ENCODE measurements at regions not wholly inside any gene's neighbourhood (a gene's known extent, or its start where the extent isn't known, plus 50 kb on each side); places are given as distances from the start of the nearest gene placed in this dataset.

- TF ChIP-seq, protein P1, sequence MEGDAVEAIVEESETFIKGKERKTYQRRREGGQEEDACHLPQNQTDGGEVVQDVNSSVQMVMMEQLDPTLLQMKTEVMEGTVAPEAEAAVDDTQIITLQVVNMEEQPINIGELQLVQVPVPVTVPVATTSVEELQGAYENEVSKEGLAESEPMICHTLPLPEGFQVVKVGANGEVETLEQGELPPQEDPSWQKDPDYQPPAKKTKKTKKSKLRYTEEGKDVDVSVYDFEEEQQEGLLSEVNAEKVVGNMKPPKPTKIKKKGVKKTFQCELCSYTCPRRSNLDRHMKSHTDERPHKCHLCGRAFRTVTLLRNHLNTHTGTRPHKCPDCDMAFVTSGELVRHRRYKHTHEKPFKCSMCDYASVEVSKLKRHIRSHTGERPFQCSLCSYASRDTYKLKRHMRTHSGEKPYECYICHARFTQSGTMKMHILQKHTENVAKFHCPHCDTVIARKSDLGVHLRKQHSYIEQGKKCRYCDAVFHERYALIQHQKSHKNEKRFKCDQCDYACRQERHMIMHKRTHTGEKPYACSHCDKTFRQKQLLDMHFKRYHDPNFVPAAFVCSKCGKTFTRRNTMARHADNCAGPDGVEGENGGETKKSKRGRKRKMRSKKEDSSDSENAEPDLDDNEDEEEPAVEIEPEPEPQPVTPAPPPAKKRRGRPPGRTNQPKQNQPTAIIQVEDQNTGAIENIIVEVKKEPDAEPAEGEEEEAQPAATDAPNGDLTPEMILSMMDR (IDR thresholded peaks at IDR 0.05) = no peak
- H3K27me3 ChIP-seq = peaks cover 0 to 31% (median 21%) of the 10 kb centered on the region in 7 donors
- no peak for DNase-seq
Measured at GRCh38 chr3:135325096-135325495, 530.0 kb downstream of the EPHB1 start.

GRCh38 chr3:135325726-135326235 is 530.7 kb downstream of the EPHB1 start:
- Histone ChIP-seq H3K36me3 (no peaks in the 10 kb centered on the region), H3K27ac (no peak overlapping the region), H3K4me3 (no peak overlapping the region), H3K4me1 (peaks cover 0 to 10% (median 0%) of the 10 kb centered on the region in 9 donors), H3K9me3 (no peaks in the 10 kb centered on the region), H3K27me3 (peaks cover 0 to 31% (median 21%) of the 10 kb centered on the region in 7 donors)
- intact Hi-C loops (cut with DNase I) = no loop called here
- WGBS, 2 donors = 42 to 43% methylated on average over 6 of the region's 6 CpGs
- no peak for ATAC-seq
- DNase-seq = peak in 1 of 2 donors; percentile 28
- TF ChIP-seq, protein P1 (IDR thresholded peaks at IDR 0.05) = no peak

More at GRCh38 chr3:135325096-135325495, 530.0 kb downstream of the EPHB1 start:
- WGBS, 2 donors = 69 to 79% methylated on average over 1 of the region's 1 CpG
- Histone ChIP-seq H3K4me1 (peaks cover 0 to 9% (median 0%) of the 10 kb centered on the region in 9 donors), H3K27ac (no peak overlapping the region), H3K36me3 (no peaks in the 10 kb centered on the region), H3K9me3 (no peaks in the 10 kb centered on the region), H3K4me3 (no peak overlapping the region)
- intact Hi-C loops (cut with DNase I) = no loop called here
- ATAC-seq = no peak

DNA sequence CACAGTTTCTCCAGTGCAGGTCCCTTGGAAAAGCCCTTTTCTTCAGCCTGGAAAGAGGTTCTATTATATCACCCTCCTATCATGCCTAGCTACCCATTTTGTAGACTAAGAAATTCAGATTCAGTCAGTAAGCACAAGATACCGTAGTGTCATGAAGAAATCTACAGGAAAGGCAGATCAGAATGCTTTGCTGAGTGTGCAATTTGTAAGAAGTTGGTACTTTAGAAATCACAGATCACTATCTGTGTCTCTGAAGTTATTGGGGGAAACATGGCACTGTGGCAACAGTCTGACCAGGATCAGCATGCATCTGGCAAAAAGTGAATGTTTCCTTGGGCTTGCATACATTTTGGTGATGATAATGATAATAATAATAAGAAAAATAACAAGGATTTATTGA is 531.8 kb downstream of the EPHB1 start:
- no peaks in the 10 kb centered on the region for H3K9me3 ChIP-seq
- H3K27me3 ChIP-seq = peaks cover 0 to 27% (median 21%) of the 10 kb centered on the region in 7 donors
- intact Hi-C loops (cut with DNase I) = no loop called here
- no peak for DNase-seq
- no peaks in the 10 kb centered on the region for H3K36me3 ChIP-seq
- peaks cover 0 to 10% (median 0%) of the 10 kb centered on the region in 9 donors for H3K4me1 ChIP-seq
- no peak overlapping the region for H3K27ac ChIP-seq
- WGBS, 2 donors = 88 to 95% methylated on average over 1 of the region's 1 CpG
- no peak overlapping the region for H3K4me3 ChIP-seq
- TF ChIP-seq, protein P1 (IDR thresholded peaks at IDR 0.05) = no peak
- no peak for ATAC-seq

DNA sequence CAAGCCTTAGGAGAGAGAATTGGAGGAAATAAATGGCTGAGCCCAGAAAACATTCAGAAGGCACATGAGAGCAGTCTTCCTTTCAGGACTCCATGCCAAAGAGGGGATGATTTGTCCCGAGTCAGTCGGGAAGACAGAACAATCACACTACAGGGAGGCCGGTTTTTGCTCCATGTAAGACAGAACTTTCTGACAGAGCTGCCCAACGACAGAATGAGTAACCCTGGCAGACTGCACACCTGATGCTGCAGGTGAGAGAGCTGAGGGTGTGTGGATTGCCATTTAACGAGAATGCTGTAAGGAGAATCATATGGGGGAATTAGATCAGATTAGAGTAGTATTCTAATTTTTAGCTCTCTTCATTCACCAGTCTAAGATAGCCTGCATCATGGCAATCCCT is 533.0 kb downstream of the EPHB1 start:
- Histone ChIP-seq H3K4me3 (no peak overlapping the region), H3K36me3 (no peaks in the 10 kb centered on the region), H3K27me3 (peaks cover 0 to 15% (median 13%) of the 10 kb centered on the region in 7 donors), H3K27ac (no peak overlapping the region), H3K4me1 (peaks cover 0 to 10% (median 0%) of the 10 kb centered on the region in 9 donors), H3K9me3 (no peaks in the 10 kb centered on the region)
- ATAC-seq = no peak
- no peak for DNase-seq
- intact Hi-C loops (cut with DNase I) = no loop called here
- WGBS, 2 donors = 69 to 81% methylated on average over 5 of the region's 5 CpGs
- TF ChIP-seq, protein P1 (IDR thresholded peaks at IDR 0.05) = no peak
